ENCODE measurements at regions not wholly inside any gene's neighbourhood (a gene's known extent, or its start where the extent isn't known, plus 50 kb on each side); places are given as distances from the start of the nearest gene placed in this dataset.
"Not testable (repeated sequence)": the region's sequence is repeated elsewhere in the genome, so short reads cannot be mapped to it uniquely, and the experiment has no call there.

DNA sequence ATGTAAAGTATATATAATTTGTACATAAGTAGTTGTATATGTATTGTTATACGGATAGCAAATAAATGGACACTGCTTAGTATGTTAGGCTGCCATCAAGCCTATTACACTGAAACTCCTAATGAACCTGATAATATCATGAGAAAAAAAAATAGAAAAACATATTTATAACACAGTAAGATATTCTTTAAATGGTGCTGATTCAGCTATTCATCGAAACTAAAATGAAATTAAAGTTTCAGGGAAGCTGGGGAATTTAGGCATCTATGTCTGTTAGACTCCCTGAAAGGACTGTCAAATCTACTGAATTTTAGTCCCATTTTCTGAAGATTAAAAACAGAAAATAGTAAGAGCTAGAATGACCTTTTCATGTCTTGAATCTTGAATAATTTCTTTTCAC lies 647.1 kb upstream of the PABPC4L start:
- Histone ChIP-seq H3K9me3 (no peaks in the 10 kb centered on the region), H3K4me3 (no peak overlapping the region), H3K4me1 (no peaks in the 10 kb centered on the region), H3K27ac (no peak overlapping the region), H3K4me2 (no peak overlapping the region)
- ChIA-PET CTCF (no interaction called here), POLR2A (no interaction called here)
- 48% methylated on average over 2 of the region's 2 CpGs for WGBS (ENCODE audit: missing lambda C conversion rate)
- TF ChIP-seq MAZ (IDR thresholded peaks at IDR 0.05; ENCODE audit: borderline replicate concordance, low read depth, low read length): no peak
- no peak for ATAC-seq
- no peak for DNase-seq (ENCODE audit: low read depth in 1 of 2, low spot score in 1 of 2)
- no peak for FAIRE-seq

GRCh38 chr4:134830741-134831140 lies 629.2 kb upstream of the PABPC4L start:
- H3K9me3 ChIP-seq; ATAC-seq; CTCF ChIA-PET; FAIRE-seq; H3K4me1 ChIP-seq; H3K27ac ChIP-seq; POLR2A ChIA-PET; DNase-seq (ENCODE audit: low read depth in 1 of 2, low spot score in 1 of 2); H3K4me2 ChIP-seq; H3K4me3 ChIP-seq: not testable (repeated sequence)
- WGBS (ENCODE audit: missing lambda C conversion rate): 38% methylated on average over 7 of the region's 7 CpGs

- CTCF ChIA-PET: no interaction called here
- POLR2A ChIA-PET: no interaction called here
- ATAC-seq (no peak), FAIRE-seq (no peak), DNase-seq (ENCODE audit: low read depth in 1 of 2, low spot score in 1 of 2) (no peak)
- no peak overlapping the region for H3K4me2 ChIP-seq
- H3K9me3 ChIP-seq: no peaks in the 10 kb centered on the region
- TF ChIP-seq SMC3 (IDR thresholded peaks at IDR 0.05): no peak
- H3K4me3 ChIP-seq: no peak overlapping the region
- 2% methylated on average over 3 of the region's 3 CpGs for WGBS (ENCODE audit: missing lambda C conversion rate)
- H3K27ac ChIP-seq: no peak overlapping the region
- no peaks in the 10 kb centered on the region for H3K4me1 ChIP-seq
These were observed 611.0 kb upstream of the PABPC4L start for GRCh38 chr4:134812611-134813010.

GRCh38 chr4:134807231-134807745 lies 605.7 kb upstream of the PABPC4L start:
- no peak overlapping the region for H3K4me3 ChIP-seq
- H3K4me2 ChIP-seq: no peak overlapping the region
- H3K4me1 ChIP-seq: no peaks in the 10 kb centered on the region
- H3K27ac ChIP-seq: no peak overlapping the region
- CTCF ChIA-PET: no interaction called here
- WGBS (ENCODE audit: missing lambda C conversion rate): 3% methylated on average over 3 of the region's 3 CpGs
- TF ChIP-seq, protein P1, sequence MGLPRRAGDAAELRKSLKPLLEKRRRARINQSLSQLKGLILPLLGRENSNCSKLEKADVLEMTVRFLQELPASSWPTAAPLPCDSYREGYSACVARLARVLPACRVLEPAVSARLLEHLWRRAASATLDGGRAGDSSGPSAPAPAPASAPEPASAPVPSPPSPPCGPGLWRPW (IDR thresholded peaks at IDR 0.05): no peak
- TF ChIP-seq RNF2 (IDR thresholded peaks at IDR 0.05; ENCODE audit: borderline replicate concordance, low read depth): no peak
- no peaks in the 10 kb centered on the region for H3K9me3 ChIP-seq
- FAIRE-seq: no peak
- no peak for ATAC-seq
- no peak for DNase-seq (ENCODE audit: low read depth in 1 of 2, low spot score in 1 of 2)
- POLR2A ChIA-PET: no interaction called here

DNA sequence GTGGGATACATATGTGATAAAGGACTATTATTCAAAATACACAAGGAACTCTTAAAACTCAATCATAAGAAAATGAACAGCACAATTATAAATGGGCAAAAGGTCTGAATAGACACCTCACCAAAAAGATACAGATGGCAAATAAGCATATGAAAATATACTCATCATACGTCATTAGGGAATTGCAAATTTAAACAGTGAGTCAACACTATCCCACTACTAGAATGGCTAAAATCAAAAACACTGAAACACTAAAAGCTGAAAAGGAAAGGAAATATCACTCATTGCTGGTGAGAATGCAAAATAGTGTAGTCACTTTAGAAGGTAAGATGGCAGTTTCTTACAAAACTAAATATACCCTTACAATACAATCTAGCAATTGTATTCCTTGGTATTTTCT lies 597.0 kb upstream of the PABPC4L start:
- ChIA-PET CTCF (no interaction called here), POLR2A (no interaction called here)
- TF ChIP-seq SMC3 (IDR thresholded peaks at IDR 0.05): no peak
- no peak for TF ChIP-seq RCOR1 (IDR thresholded peaks at IDR 0.05; ENCODE audit: low read depth, low read length)
- TF ChIP-seq HOXB13 (CRISPR knock-in tag; IDR thresholded peaks at IDR 0.05; ENCODE audit: low read depth): no peak
- no peak for TF ChIP-seq PHF8 (IDR thresholded peaks at IDR 0.05; ENCODE audit: borderline replicate concordance, low read depth)
- no peak for TF ChIP-seq POLR2AphosphoS2 (conservative IDR thresholded peaks at IDR 0.05; ENCODE audit: low read length)
- TF ChIP-seq RNF2 (IDR thresholded peaks at IDR 0.05; ENCODE audit: borderline replicate concordance, low read depth): no peak
- TF ChIP-seq, protein P2, sequence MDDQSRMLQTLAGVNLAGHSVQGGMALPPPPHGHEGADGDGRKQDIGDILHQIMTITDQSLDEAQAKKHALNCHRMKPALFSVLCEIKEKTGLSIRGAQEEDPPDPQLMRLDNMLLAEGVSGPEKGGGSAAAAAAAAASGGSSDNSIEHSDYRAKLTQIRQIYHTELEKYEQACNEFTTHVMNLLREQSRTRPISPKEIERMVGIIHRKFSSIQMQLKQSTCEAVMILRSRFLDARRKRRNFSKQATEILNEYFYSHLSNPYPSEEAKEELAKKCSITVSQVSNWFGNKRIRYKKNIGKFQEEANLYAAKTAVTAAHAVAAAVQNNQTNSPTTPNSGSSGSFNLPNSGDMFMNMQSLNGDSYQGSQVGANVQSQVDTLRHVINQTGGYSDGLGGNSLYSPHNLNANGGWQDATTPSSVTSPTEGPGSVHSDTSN (IDR thresholded peaks at IDR 0.05): no peak
- no peak for TF ChIP-seq REST (IDR thresholded peaks at IDR 0.05)
- no peak for TF ChIP-seq RARB (CRISPR knock-in tag; IDR thresholded peaks at IDR 0.05)
- no peak for TF ChIP-seq ESRRA (IDR thresholded peaks at IDR 0.05; ENCODE audit: borderline replicate concordance, low read length)
- TF ChIP-seq, protein P3, sequence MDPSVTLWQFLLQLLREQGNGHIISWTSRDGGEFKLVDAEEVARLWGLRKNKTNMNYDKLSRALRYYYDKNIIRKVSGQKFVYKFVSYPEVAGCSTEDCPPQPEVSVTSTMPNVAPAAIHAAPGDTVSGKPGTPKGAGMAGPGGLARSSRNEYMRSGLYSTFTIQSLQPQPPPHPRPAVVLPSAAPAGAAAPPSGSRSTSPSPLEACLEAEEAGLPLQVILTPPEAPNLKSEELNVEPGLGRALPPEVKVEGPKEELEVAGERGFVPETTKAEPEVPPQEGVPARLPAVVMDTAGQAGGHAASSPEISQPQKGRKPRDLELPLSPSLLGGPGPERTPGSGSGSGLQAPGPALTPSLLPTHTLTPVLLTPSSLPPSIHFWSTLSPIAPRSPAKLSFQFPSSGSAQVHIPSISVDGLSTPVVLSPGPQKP (IDR thresholded peaks at IDR 0.05; ENCODE audit: low read depth, low read length): no peak
- no peak for TF ChIP-seq JUNB (IDR thresholded peaks at IDR 0.05)
- no peak for TF ChIP-seq HDAC2 (IDR thresholded peaks at IDR 0.05)
- TF ChIP-seq BHLHE40 (IDR thresholded peaks at IDR 0.05; ENCODE audit: low read depth, low read length): no peak
- no peak for TF ChIP-seq ZNF302 (CRISPR knock-in tag; IDR thresholded peaks at IDR 0.05)
- TF ChIP-seq RFX5 (IDR thresholded peaks at IDR 0.05): no peak
- FAIRE-seq (no peak), ATAC-seq (no peak), DNase-seq (ENCODE audit: low read depth in 1 of 2, low spot score in 1 of 2) (no peak)
- Histone ChIP-seq H3K9me3 (no peaks in the 10 kb centered on the region), H3K27ac (no peak overlapping the region), H3K4me2 (no peak overlapping the region), H3K4me3 (no peak overlapping the region), H3K4me1 (no peaks in the 10 kb centered on the region)
- WGBS (ENCODE audit: missing lambda C conversion rate): 39% methylated on average over 1 of the region's 1 CpG

Measured in A549 (cell line).